PC-9 (cell line): ENCODE measurements at regions not wholly inside any gene's neighbourhood (a gene's known extent, or its start where the extent isn't known, plus 50 kb on each side); places are given as distances from the start of the nearest gene placed in this dataset.

ENCODE experiments used
- EZH2 ChIP-seq: fragments of 200-600 bp; sonication (generic); IDR thresholded peaks from 2 replicates; pipeline ENCODE4 v1.8.0; 2017; ENCODE audit warnings: antibody characterized with exemption, low read depth
- TF ChIP-seq, protein P1 (sequence below): fragments of 200-600 bp; sonication (generic); conservative IDR thresholded peaks from 2 replicates; pipeline ENCODE4 v1.6.1; 2017; ENCODE audit warnings: mixed run types, antibody characterized with exemption, mild to moderate bottlenecking, moderate library complexity

DNA sequence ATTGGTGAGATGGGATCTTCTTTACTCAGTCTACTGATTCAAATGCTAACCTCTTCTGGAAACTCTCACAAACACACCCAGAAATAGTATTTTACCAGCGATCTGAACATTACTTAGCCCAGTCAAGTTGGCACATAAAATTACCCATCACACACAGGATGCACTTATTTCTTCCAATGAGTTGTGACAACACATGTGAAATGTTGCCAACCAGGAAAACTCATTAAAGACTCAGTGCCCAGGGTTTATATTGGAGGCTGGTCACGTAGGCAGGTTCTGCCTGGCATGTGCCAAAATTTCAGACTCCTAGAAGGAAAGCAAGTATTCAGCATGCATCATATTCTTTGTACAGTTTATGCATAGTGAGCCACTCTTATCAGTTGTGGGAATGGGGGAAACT is 443.3 kb downstream of the EPM2A start:
- TF ChIP-seq, protein P1, sequence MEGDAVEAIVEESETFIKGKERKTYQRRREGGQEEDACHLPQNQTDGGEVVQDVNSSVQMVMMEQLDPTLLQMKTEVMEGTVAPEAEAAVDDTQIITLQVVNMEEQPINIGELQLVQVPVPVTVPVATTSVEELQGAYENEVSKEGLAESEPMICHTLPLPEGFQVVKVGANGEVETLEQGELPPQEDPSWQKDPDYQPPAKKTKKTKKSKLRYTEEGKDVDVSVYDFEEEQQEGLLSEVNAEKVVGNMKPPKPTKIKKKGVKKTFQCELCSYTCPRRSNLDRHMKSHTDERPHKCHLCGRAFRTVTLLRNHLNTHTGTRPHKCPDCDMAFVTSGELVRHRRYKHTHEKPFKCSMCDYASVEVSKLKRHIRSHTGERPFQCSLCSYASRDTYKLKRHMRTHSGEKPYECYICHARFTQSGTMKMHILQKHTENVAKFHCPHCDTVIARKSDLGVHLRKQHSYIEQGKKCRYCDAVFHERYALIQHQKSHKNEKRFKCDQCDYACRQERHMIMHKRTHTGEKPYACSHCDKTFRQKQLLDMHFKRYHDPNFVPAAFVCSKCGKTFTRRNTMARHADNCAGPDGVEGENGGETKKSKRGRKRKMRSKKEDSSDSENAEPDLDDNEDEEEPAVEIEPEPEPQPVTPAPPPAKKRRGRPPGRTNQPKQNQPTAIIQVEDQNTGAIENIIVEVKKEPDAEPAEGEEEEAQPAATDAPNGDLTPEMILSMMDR = no peak
- no peak for TF ChIP-seq EZH2
